ENCODE measurements at regions not wholly inside any gene's neighbourhood (a gene's known extent, or its start where the extent isn't known, plus 50 kb on each side); places are given as distances from the start of the nearest gene placed in this dataset.

- TF ChIP-seq, protein P1, sequence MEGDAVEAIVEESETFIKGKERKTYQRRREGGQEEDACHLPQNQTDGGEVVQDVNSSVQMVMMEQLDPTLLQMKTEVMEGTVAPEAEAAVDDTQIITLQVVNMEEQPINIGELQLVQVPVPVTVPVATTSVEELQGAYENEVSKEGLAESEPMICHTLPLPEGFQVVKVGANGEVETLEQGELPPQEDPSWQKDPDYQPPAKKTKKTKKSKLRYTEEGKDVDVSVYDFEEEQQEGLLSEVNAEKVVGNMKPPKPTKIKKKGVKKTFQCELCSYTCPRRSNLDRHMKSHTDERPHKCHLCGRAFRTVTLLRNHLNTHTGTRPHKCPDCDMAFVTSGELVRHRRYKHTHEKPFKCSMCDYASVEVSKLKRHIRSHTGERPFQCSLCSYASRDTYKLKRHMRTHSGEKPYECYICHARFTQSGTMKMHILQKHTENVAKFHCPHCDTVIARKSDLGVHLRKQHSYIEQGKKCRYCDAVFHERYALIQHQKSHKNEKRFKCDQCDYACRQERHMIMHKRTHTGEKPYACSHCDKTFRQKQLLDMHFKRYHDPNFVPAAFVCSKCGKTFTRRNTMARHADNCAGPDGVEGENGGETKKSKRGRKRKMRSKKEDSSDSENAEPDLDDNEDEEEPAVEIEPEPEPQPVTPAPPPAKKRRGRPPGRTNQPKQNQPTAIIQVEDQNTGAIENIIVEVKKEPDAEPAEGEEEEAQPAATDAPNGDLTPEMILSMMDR (IDR thresholded peaks at IDR 0.05) = no peak
- no peak for TF ChIP-seq EZH2 (IDR thresholded peaks at IDR 0.05)
Measured at GRCh38 chr11:111077530-111078322, 167.8 kb upstream of the POU2AF2 start.
